Fibroblast of skin of abdomen (primary cell): ENCODE measurements at regions not wholly inside any gene's neighbourhood (a gene's known extent, or its start where the extent isn't known, plus 50 kb on each side); places are given as distances from the start of the nearest gene placed in this dataset.
A peak's percentile ranks its signal among the peaks of the same experiment; 100 is the strongest.
"Not testable (repeated sequence)": the region's sequence is repeated elsewhere in the genome, so short reads cannot be mapped to it uniquely, and the experiment has no call there.

Experiments
- DNase-seq: peaks from one replicate; pipeline ENCODE4 v3.0.0-alpha.2; 2013

DNA sequence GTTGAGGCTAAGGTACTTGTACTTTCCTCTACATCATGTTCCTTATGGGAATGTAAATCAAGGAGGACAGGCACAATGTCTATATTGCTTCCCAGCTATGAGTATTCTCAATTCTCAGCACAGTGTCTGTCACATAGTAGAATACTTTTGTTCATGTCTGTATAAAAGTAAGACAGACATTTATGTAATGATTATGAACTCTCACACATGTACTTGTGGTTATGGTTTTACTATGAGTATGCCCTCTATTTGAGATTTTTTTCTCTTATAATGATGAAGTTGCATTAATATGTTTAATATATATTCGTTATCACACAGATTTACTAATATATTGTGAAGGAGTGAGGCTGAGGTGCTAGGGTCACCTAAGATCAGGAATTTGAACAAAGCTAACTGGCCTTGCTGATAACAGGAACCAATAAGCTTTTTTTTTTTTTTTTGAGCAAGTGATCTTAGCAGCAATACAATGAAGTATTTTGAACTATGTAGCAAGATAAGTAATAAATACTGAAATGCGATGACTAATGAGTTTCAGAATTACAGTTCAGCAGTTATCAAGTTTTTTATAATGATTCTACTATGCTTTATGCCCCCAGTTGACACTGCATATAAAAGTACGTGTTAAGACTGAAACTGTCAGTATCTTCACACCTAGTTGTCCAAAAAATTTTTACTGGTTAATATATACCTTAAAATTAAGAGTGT is 623.1 kb downstream of the HTR1B start:
- DNase-seq: no peak

DNA sequence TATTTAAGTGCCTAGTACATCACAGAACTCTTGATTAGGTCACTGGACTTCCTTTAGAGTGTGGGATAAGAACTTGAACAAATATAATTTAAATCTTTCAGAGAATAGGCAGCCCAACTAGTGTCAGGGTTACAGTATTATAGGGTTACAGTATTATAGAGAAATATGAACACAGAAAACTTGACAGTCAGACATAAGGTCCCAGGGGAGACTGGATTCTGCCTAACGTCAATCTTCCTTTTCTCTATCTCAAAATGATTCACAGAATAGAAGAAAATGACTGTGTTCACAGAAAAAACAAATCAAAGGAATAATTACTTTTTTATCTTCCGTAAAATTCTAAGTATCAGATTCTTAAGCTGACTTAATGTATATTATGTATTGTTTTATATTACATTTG is 623.8 kb downstream of the HTR1B start:
- no peak for DNase-seq

DNA sequence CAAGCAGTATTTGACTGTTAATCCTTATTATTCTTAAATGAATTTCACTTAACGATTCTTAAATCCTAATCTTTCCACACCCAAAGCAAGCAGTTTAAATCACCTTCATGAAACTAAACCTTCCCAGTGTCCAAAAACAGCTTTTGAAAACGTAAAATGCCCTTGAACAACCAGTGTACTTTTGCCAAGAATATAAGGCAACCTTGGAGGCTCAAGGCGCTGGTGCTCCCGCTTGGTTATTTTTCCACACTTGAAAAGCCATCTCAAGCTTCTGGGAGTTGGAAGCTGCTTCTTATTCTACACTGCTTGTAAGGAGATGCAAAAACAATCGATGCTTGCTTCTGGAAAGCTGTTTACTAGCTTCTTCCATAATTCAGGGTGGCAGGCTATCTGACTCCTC is 625.7 kb downstream of the HTR1B start:
- no peak for DNase-seq

DNA sequence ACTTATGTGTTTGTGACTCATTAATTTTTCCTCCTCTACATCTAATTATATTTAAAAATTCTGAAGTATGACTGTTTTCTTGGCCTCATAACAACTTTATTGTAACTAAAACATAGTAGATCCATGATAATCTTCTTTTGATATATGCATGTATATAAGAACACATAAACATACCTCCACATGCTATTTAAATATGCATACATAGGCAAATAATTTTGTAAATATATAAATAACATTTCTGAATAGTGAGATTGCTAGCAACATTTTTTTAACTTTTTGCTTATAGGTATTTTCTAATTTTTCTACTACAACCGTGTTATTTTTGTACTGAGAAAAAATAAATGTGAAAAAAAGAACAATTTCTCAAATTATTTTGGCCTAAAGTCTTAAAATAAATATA is 627.6 kb downstream of the HTR1B start:
- no peak for DNase-seq

DNA sequence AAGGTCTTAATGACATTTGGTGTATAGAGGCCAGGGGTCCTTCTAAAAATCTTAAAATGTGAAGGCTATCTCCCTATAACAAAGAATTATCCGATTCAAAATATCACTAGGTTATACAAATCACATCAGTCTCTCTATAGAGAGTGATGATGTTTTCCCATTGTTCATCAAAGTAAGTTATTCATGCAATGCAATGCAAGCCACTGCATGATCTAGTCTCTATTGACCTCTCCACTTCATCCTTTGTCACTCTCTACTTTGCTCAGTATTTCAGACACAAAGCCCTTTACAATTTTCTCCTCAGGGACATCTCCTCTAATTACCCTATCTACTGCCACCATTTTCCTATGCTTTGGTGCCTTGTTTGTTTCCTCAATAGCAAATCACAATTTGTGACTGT is 628.0 kb downstream of the HTR1B start:
- no peak for DNase-seq

DNA sequence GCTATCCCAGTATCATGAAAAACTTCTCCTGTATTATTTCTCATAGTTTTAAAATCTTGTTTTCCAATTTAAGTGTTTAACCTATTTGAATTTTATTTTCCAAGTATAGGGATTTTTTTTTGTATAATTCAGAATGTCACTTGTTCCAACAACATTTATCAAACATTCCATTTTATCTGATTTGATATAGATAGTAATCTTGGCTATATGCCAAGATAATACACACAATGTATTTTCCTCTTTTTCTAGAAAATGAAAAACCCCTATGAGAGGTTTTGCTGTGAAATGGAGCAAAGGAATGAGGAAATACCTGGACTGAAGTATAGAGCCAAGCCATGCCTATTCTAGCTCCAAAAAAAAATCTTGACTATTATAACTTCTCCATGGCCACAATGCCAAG is 628.9 kb downstream of the HTR1B start:
- no peak for DNase-seq

DNA sequence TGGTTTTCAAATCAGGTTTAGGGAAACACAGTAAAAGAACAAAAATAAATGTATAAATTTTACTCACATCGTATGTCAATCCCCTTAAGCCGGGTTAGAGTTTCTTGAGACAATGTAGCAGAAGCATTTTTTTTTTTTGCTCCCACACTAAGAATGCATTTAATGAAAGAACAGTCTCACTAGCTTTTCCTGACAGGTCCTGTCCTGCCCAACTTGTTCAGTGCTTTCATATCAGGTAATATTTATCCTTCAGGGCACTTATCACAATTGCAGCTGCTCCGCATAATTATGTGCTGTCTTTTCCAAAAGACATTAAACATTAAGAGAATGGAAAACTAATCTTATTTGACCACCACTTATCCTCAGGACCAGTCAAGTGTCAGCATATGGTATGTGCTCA is 632.0 kb downstream of the HTR1B start:
- DNase-seq: no peak

DNA sequence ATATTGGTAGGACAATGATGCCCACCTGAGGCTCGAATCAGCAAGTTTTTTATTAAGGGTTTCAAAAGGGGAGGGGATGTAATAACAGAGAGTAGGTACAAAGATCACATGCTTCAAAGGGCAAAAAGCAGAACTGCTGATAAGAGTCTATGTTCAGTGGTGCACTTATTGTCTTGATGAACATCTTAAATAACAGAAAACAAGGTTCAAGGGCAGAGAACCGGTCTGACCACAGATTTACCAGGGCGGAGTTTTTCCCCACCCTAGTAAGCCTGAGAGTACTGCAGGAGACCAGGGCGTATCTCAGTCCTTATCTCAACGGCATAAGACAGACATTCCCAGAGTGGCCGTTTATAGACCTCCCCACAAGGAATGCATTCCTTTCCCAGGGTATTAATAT is 639.7 kb downstream of the HTR1B start:
- not testable (repeated sequence) for DNase-seq

GRCh38 chr6:76818451-76818850 is 644.8 kb downstream of the HTR1B start:
- DNase-seq: no peak

DNA sequence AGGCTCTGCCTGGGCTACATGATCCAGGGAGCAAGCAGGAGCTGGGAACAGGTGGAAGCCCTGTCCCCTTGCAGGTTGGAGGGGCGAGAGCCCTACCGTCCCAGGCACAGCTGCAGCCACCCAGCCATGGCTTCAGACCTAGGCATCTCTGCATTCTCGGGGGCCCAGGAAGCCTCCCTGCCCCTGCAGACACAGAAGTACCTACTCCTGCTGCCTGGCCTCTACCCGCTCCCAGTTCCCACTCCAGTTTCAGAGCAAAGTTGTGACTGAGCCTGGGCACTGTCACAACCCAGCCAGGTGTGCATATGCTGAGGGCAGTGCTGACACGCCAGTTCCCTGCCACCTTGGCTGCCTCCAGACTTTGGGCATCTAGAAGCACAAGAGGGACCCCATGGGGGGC is 645.9 kb downstream of the HTR1B start:
- no peak for DNase-seq

- DNase-seq: no peak
Observed at GRCh38 chr6:76814496-76815458, 648.5 kb downstream of the HTR1B start.

DNA sequence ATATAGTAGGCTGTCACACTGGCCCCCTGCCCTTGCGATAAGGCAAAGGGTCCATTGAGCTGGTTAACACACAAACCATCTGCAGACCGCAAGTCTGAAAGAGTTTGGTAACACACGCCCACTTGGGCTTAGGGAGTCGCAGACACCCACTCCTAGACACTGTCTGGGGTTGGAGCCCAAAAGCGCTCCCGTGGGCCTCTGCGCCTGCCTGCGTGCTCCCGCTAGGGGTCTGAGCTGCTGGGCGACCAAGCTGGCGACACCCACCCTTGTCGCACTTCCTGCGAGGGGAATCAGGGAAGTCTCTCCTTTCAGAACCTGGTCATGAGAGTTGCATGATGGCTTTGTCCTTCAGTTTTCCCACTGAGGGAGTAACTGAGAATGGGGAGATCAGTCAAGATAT is 653.0 kb downstream of the HTR1B start:
- no peak for DNase-seq

- no peak for DNase-seq
Observed at GRCh38 chr6:76803038-76803580, 660.2 kb downstream of the HTR1B start.

- DNase-seq: peak; percentile 61
Observed at GRCh38 chr6:76792394-76792793, 670.9 kb downstream of the HTR1B start.

- no peak for DNase-seq
Observed at GRCh38 chr6:76790881-76791280, 672.4 kb downstream of the HTR1B start.

- DNase-seq: no peak
Observed at GRCh38 chr6:76790045-76790796, 673.1 kb downstream of the HTR1B start.

DNA sequence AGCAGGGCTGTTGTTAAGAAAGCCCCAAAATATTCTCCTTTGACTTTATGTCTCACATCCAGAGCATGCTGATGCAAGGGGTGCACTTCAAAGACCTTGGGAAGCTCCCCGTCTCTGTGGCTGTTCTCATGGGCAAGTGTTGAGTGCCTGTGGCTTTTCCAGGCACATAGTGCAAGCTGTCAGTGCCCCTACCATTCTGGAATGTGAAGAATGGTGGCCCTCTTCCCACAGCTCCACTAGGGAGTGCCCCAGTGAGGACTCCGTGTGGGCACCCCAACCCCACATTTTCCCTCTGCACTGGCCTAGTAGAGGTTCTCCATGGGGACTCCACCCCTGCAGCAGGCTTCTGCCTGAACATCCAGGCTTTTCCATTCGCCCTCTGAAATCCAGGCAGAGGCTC is 673.7 kb downstream of the HTR1B start:
- no peak for DNase-seq

GRCh38 chr6:76788155-76788554 is 675.1 kb downstream of the HTR1B start:
- DNase-seq: no peak

GRCh38 chr6:76779068-76779467 is 684.2 kb downstream of the HTR1B start:
- DNase-seq: no peak

- DNase-seq: no peak
Observed at GRCh38 chr6:76776876-76777275, 686.4 kb downstream of the HTR1B start.

DNA sequence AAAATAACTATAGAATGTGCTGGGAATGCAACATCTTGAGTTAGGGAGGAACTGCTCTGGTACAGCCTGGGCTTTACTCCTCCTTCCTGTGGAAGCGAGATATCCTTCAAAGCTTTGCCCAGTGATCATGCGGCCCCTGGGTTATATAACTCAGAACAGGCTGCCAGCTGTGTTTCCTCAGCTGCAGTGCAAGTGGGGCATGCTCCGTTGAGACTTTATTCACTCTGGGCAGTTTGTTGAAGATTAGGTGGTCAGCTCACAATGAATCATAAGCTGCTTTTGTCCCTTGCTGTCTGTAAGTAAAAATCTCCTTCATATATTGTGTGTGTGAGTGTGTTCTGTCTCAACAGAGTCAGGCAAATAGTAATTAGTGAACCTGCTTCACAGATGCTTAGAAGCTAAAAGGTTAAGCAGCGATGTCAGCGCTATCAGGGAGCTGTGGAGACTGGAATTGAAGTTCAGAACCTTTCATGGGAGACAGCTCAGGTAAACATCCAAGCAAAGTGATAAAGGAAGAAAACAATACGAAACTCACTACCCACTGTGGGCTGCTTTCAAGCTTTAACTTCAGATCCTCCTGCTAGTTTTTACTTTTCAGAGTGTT is 688.4 kb downstream of the HTR1B start:
- no peak for DNase-seq

GRCh38 chr6:76772951-76773350 is 690.3 kb downstream of the HTR1B start:
- no peak for DNase-seq
